ENCODE measurements at regions not wholly inside any gene's neighbourhood (a gene's known extent, or its start where the extent isn't known, plus 50 kb on each side); places are given as distances from the start of the nearest gene placed in this dataset.

DNA sequence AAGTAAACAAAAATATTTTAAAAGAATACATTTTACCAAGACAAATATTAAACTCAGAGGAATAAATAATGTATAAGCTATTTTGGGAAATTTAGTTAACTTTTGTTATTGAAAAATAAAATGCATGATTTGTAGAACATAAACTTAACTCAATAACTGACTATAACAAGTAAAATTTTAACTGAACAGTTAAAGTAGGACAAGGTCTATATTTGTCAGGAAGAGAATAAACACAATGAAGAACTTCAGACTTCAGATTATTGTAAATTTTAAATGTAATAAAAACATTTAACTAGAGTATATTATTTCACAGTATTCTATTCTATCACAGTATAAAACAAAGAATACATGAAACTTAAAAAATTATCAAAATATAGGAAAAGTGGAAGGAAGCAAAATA lies 948.8 kb upstream of the USP15 start:
- TF ChIP-seq REST (IDR thresholded peaks at IDR 0.05; ENCODE audit: borderline replicate concordance) = no peak
- no peak for TF ChIP-seq MXI1 (conservative IDR thresholded peaks at IDR 0.05; ENCODE audit: poor library complexity, severe bottlenecking)
- TF ChIP-seq, protein P1, sequence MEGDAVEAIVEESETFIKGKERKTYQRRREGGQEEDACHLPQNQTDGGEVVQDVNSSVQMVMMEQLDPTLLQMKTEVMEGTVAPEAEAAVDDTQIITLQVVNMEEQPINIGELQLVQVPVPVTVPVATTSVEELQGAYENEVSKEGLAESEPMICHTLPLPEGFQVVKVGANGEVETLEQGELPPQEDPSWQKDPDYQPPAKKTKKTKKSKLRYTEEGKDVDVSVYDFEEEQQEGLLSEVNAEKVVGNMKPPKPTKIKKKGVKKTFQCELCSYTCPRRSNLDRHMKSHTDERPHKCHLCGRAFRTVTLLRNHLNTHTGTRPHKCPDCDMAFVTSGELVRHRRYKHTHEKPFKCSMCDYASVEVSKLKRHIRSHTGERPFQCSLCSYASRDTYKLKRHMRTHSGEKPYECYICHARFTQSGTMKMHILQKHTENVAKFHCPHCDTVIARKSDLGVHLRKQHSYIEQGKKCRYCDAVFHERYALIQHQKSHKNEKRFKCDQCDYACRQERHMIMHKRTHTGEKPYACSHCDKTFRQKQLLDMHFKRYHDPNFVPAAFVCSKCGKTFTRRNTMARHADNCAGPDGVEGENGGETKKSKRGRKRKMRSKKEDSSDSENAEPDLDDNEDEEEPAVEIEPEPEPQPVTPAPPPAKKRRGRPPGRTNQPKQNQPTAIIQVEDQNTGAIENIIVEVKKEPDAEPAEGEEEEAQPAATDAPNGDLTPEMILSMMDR (IDR thresholded peaks at IDR 0.05; ENCODE audit: poor library complexity, severe bottlenecking) = no peak
- TF ChIP-seq EP300 (conservative IDR thresholded peaks at IDR 0.05; ENCODE audit: poor library complexity, severe bottlenecking) = no peak
- TF ChIP-seq TAF1 (IDR thresholded peaks at IDR 0.05; ENCODE audit: low read depth) = no peak
- no peak for TF ChIP-seq RAD21 (conservative IDR thresholded peaks at IDR 0.05)
- TF ChIP-seq EZH2 (IDR thresholded peaks at IDR 0.05; ENCODE audit: borderline replicate concordance, insufficient read depth, low read length, poor library complexity, severe bottlenecking) = no peak
- TF ChIP-seq SMC3 (conservative IDR thresholded peaks at IDR 0.05; ENCODE audit: poor library complexity) = no peak
- TF ChIP-seq POLR2AphosphoS5 (IDR thresholded peaks at IDR 0.05) = no peak
- H4K20me1 ChIP-seq (ENCODE audit: insufficient read depth) = no peaks in the 10 kb centered on the region
- no peak overlapping the region for H3K9ac ChIP-seq (ENCODE audit: low read length)
- no peaks in the 10 kb centered on the region for H3K36me3 ChIP-seq (ENCODE audit: insufficient read depth, low read length)
- H3K27me3 ChIP-seq (ENCODE audit: insufficient read depth, low read depth, low read length) = no peaks in the 10 kb centered on the region
- H3K27ac ChIP-seq (ENCODE audit: low read length) = no peak overlapping the region
- H3F3A ChIP-seq (ENCODE audit: insufficient read depth, low read length, poor library complexity, severe bottlenecking) = no peaks in the 10 kb centered on the region
- H3K4me2 ChIP-seq (ENCODE audit: low read length) = no peak overlapping the region
- H3K4me3 ChIP-seq (ENCODE audit: low read length) = no peak overlapping the region
- no peak overlapping the region for H2AFZ ChIP-seq (ENCODE audit: low read depth, low read length)
- H3K79me2 ChIP-seq (replicated peaks; ENCODE audit: insufficient read depth, low read length) = no peaks in the 10 kb centered on the region
- H3K9me3 ChIP-seq (ENCODE audit: low read length) = no peaks in the 10 kb centered on the region
- no peaks in the 10 kb centered on the region for H3K9me2 ChIP-seq (ENCODE audit: insufficient read depth, low read length)

GRCh38 chr12:61348871-61349270 lies 911.3 kb upstream of the USP15 start:
- Histone ChIP-seq H3K4me2 (ENCODE audit: low read length) (no peak overlapping the region), H3K79me2 (replicated peaks; ENCODE audit: insufficient read depth, low read length) (no peaks in the 10 kb centered on the region), H3K36me3 (ENCODE audit: insufficient read depth, low read length) (no peaks in the 10 kb centered on the region), H3F3A (ENCODE audit: insufficient read depth, low read length, poor library complexity, severe bottlenecking) (no peaks in the 10 kb centered on the region), H3K9me2 (ENCODE audit: insufficient read depth, low read length) (no peaks in the 10 kb centered on the region), H3K27ac (ENCODE audit: low read length) (no peak overlapping the region), H3K4me3 (ENCODE audit: low read length) (no peak overlapping the region), H4K20me1 (ENCODE audit: insufficient read depth) (no peaks in the 10 kb centered on the region), H3K9me3 (ENCODE audit: low read length) (no peaks in the 10 kb centered on the region), H3K9ac (ENCODE audit: low read length) (no peak overlapping the region), H2AFZ (ENCODE audit: low read depth, low read length) (no peak overlapping the region), H3K27me3 (ENCODE audit: insufficient read depth, low read depth, low read length) (no peaks in the 10 kb centered on the region)
- TF ChIP-seq RAD21 (conservative IDR thresholded peaks at IDR 0.05) = no peak
- TF ChIP-seq EP300 (conservative IDR thresholded peaks at IDR 0.05; ENCODE audit: poor library complexity, severe bottlenecking) = no peak
- TF ChIP-seq REST (IDR thresholded peaks at IDR 0.05; ENCODE audit: borderline replicate concordance) = no peak
- no peak for TF ChIP-seq EZH2 (IDR thresholded peaks at IDR 0.05; ENCODE audit: borderline replicate concordance, insufficient read depth, low read length, poor library complexity, severe bottlenecking)
- no peak for TF ChIP-seq TAF1 (IDR thresholded peaks at IDR 0.05; ENCODE audit: low read depth)
- TF ChIP-seq POLR2AphosphoS5 (IDR thresholded peaks at IDR 0.05) = no peak
- no peak for TF ChIP-seq SMC3 (conservative IDR thresholded peaks at IDR 0.05; ENCODE audit: poor library complexity)

Measured in neural cell (in vitro differentiated cells).